IMR-90 (cell line): ENCODE measurements at regions not wholly inside any gene's neighbourhood (a gene's known extent, or its start where the extent isn't known, plus 50 kb on each side); places are given as distances from the start of the nearest gene placed in this dataset.

Experiments used
- CEBPB ChIP-seq: IDR thresholded peaks from 2 replicates; pipeline ENCODE4 v1.6.1; 2012; ENCODE audit warnings: low read depth, low read length, improper control_type of control experiment
- MXI1 ChIP-seq: IDR thresholded peaks from 2 replicates; pipeline ENCODE4 v1.6.1; 2012; ENCODE audit warnings: low read depth, mild to moderate bottlenecking, low read length, moderate library complexity, borderline replicate concordance
- NFE2L2 ChIP-seq: fragments of 150-350 bp; IDR thresholded peaks from 2 replicates; pipeline ENCODE4 v1.6.1; 2016; ENCODE audit warnings: low read depth, mild to moderate bottlenecking, low read length
- POLR2A ChIP-seq: IDR thresholded peaks from 2 replicates; pipeline ENCODE4 v1.6.1; 2012; ENCODE audit warnings: mild to moderate bottlenecking, low read depth, low read length
- RAD21 ChIP-seq: IDR thresholded peaks from 2 replicates; pipeline ENCODE4 v1.6.1; 2012; ENCODE audit warnings: low read length, improper control_type of control experiment
- RCOR1 ChIP-seq: IDR thresholded peaks from 2 replicates; pipeline ENCODE4 v1.6.1; 2012; ENCODE audit warnings: mild to moderate bottlenecking, low read length, improper control_type of control experiment; ENCODE audit not compliant: insufficient replicate concordance
- RFX5 ChIP-seq: IDR thresholded peaks from 2 replicates; pipeline ENCODE4 v1.8.0; 2012; ENCODE audit warnings: low read depth, mild to moderate bottlenecking, low read length, moderate library complexity
- TF ChIP-seq, protein P1 (sequence below): conservative IDR thresholded peaks from 2 replicates; pipeline ENCODE4 v1.5.1; 2012; ENCODE audit warnings: mild to moderate bottlenecking, low read depth, low read length, improper control_type of control experiment

DNA sequence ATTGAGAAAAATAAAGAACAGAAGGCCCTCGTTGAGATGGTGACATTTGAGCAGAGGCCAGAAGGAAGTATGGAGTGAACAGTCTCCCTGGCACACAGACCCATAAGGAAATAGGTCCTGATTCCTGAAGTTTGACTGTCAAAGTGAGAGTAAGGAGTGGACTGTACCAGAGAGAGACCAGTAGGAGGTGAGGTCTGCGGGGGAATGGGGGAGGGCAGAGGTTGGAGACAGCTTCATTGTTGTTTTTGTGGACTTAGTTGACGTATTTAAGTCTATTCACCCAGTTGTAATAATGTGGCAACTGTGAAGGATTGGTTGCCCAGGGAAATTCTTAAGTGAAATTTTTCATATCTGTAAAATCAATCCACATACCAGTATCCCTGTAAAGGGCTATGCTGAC lies 110.7 kb downstream of the TFAP2B start:
- TF ChIP-seq, protein P1, sequence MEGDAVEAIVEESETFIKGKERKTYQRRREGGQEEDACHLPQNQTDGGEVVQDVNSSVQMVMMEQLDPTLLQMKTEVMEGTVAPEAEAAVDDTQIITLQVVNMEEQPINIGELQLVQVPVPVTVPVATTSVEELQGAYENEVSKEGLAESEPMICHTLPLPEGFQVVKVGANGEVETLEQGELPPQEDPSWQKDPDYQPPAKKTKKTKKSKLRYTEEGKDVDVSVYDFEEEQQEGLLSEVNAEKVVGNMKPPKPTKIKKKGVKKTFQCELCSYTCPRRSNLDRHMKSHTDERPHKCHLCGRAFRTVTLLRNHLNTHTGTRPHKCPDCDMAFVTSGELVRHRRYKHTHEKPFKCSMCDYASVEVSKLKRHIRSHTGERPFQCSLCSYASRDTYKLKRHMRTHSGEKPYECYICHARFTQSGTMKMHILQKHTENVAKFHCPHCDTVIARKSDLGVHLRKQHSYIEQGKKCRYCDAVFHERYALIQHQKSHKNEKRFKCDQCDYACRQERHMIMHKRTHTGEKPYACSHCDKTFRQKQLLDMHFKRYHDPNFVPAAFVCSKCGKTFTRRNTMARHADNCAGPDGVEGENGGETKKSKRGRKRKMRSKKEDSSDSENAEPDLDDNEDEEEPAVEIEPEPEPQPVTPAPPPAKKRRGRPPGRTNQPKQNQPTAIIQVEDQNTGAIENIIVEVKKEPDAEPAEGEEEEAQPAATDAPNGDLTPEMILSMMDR: no peak
- TF ChIP-seq POLR2A: no peak
- no peak for TF ChIP-seq RFX5
- TF ChIP-seq RAD21: no peak
- no peak for TF ChIP-seq MXI1
- TF ChIP-seq RCOR1: no peak
- no peak for TF ChIP-seq CEBPB
- no peak for TF ChIP-seq NFE2L2
